MM.1S (cell line): ENCODE measurements at regions not wholly inside any gene's neighbourhood (a gene's known extent, or its start where the extent isn't known, plus 50 kb on each side); places are given as distances from the start of the nearest gene placed in this dataset.

Experiments
- CTCF ChIP-seq: fragments of 300-600 bp; sonication (generic); IDR thresholded peaks from 2 replicates; pipeline ENCODE4 v1.5.1; 2016; ENCODE audit warnings: antibody characterized with exemption, low read length, mixed read lengths
- EZH2 ChIP-seq: fragments of 300-600 bp; sonication (generic); optimal IDR thresholded peaks from 2 replicates; pipeline ENCODE3; 2017; ENCODE audit warnings: low read depth, mild to moderate bottlenecking, antibody characterized with exemption, low read length, mixed read lengths

- TF ChIP-seq EZH2 (no peak), CTCF (peak; percentile 98)
Measured at GRCh38 chr20:20860078-20860806, 147.8 kb upstream of the RALGAPA2 start.
